IMR-90 (cell line): ENCODE measurements at regions not wholly inside any gene's neighbourhood (a gene's known extent, or its start where the extent isn't known, plus 50 kb on each side); places are given as distances from the start of the nearest gene placed in this dataset.

Experiments used
- ATAC-seq: fragments of 200-7000 bp; cut with Tn5 transposase; 2 replicates; pipeline ENCODE4 v1.9.1; 2020; ENCODE audit warnings: low read depth, mild to moderate bottlenecking, moderate library complexity
- BruUV-seq: library from RNA; stranded (reverse); fragments of 400-500 nt; replicated peaks from 2 replicates; lab custom pipeline; 2021; lab: Mats Ljungman, UMichigan
- CTCF ChIA-PET: fragments of 300-600 bp; formaldehyde crosslinking; extraction: SDS; loops from one replicate; lab custom pipeline; 2021; ENCODE audit warnings: antibody characterized with exemption; lab: Yijun Ruan, JAX
- POLR2A ChIA-PET: fragments of 300-600 bp; sonication (Branson Sonifier 250); formaldehyde crosslinking; loops from one replicate; lab custom pipeline; 2022; ENCODE audit warnings: antibody characterized with exemption; ENCODE audit not compliant: unreplicated experiment; lab: Charles Lee
- DNase-seq: peaks from one replicate; pipeline ENCODE4 v3.0.0; 2013
- H2AFZ ChIP-seq: replicated peaks from 2 replicates; pipeline ENCODE3; 2013; ENCODE audit warnings: low read length, mild to moderate bottlenecking; ENCODE audit not compliant: poor library complexity
- H2AK5ac ChIP-seq: 2 replicates; pipeline ENCODE4 v1.6.1; 2013; ENCODE audit warnings: low read depth, low read length, inconsistent platforms
- H2AK9ac ChIP-seq: replicated peaks from 2 replicates; pipeline ENCODE3; 2013; ENCODE audit warnings: mild to moderate bottlenecking, low read depth, low read length, moderate library complexity; ENCODE audit not compliant: poor library complexity
- H2BK120ac ChIP-seq: 2 replicates; pipeline ENCODE4 v1.6.1; 2013; ENCODE audit warnings: low read depth, low read length, inconsistent platforms
- H2BK15ac ChIP-seq: 3 replicates; pipeline ENCODE4 v1.6.1; 2013; ENCODE audit warnings: low read depth, low read length, inconsistent platforms
- H2BK20ac ChIP-seq: 2 replicates; pipeline ENCODE4 v1.6.1; 2013; ENCODE audit warnings: low read depth, mild to moderate bottlenecking, inconsistent platforms, low read length, moderate library complexity
- H2BK5ac ChIP-seq: 2 replicates; pipeline ENCODE4 v1.6.1; 2013; ENCODE audit warnings: mild to moderate bottlenecking, low read depth, low read length, inconsistent platforms; ENCODE audit not compliant: poor library complexity, severe bottlenecking
- H3K14ac ChIP-seq: replicated peaks from 2 replicates; pipeline ENCODE4 v1.6.1; 2013; ENCODE audit warnings: low read depth, low read length, inconsistent platforms
- H3K18ac ChIP-seq: 2 replicates; pipeline ENCODE4 v1.6.1; 2013; ENCODE audit warnings: low read depth, low read length, control low read depth
- H3K23ac ChIP-seq: 2 replicates; pipeline ENCODE4 v1.6.1; 2013; ENCODE audit warnings: low read depth, low read length, inconsistent platforms
- H3K27ac ChIP-seq: 2 replicates; pipeline ENCODE4 v1.5.1; 2013; ENCODE audit warnings: mild to moderate bottlenecking, control low read depth, low read length; ENCODE audit not compliant: insufficient read depth
- H3K27me3 ChIP-seq: 2 replicates; pipeline ENCODE4 v1.6.1; 2013; ENCODE audit warnings: low read length; ENCODE audit not compliant: control insufficient read depth, insufficient read depth
- H3K36me3 ChIP-seq: 2 replicates; pipeline ENCODE4 v1.6.1; 2013; ENCODE audit warnings: low read length, mixed read lengths; ENCODE audit not compliant: control insufficient read depth, insufficient read depth
- H3K4ac ChIP-seq: 2 replicates; pipeline ENCODE4 v1.6.1; 2013; ENCODE audit warnings: low read depth, low read length, inconsistent platforms
- H3K4me1 ChIP-seq: 2 replicates; pipeline ENCODE4 v1.6.1; 2013; ENCODE audit warnings: low read length, mixed read lengths; ENCODE audit not compliant: control insufficient read depth, insufficient read depth
- H3K4me2 ChIP-seq: 2 replicates; pipeline ENCODE4 v1.6.1; 2013; ENCODE audit warnings: low read depth, mild to moderate bottlenecking, control low read depth, low read length, moderate library complexity
- H3K4me3 ChIP-seq: 2 replicates; pipeline ENCODE4 v1.5.1; 2013; ENCODE audit warnings: low read depth, mild to moderate bottlenecking, control low read depth, low read length, moderate library complexity; ENCODE audit not compliant: insufficient read depth
- H3K56ac ChIP-seq: 2 replicates; pipeline ENCODE4 v1.6.1; 2013; ENCODE audit warnings: low read length, inconsistent platforms; ENCODE audit not compliant: insufficient read depth; ENCODE audit errors: extremely low read depth
- H3K79me1 ChIP-seq, 2 experiments: 2 replicates each; pipeline ENCODE4 v1.6.1; 2013; ENCODE audit warnings: low read length in 2 of 2, inconsistent platforms in 1 of 2, low read depth in 1 of 2
- H3K9ac ChIP-seq: 2 replicates; pipeline ENCODE4 v1.6.1; 2013; ENCODE audit warnings: low read depth, low read length, control low read depth
- H3K9me1 ChIP-seq: 2 replicates; pipeline ENCODE4 v1.6.1; 2013; ENCODE audit warnings: low read length, inconsistent platforms; ENCODE audit not compliant: insufficient read depth
- H3K9me3 ChIP-seq: 2 replicates; pipeline ENCODE4 v1.6.1; 2013; ENCODE audit warnings: low read length; ENCODE audit not compliant: control insufficient read depth, insufficient read depth
- H4K20me1 ChIP-seq: 2 replicates; pipeline ENCODE4 v1.6.1; 2013; ENCODE audit warnings: low read length, inconsistent platforms; ENCODE audit not compliant: insufficient read depth
- H4K5ac ChIP-seq: 2 replicates; pipeline ENCODE4 v1.6.1; 2013; ENCODE audit warnings: mild to moderate bottlenecking, low read depth, low read length, control low read depth
- H4K8ac ChIP-seq, 2 experiments: 2 replicates each; pipeline ENCODE4 v1.6.1; 2013; ENCODE audit warnings: low read depth in 2 of 2, low read length in 2 of 2, control low read depth in 1 of 2, inconsistent platforms in 1 of 2
- H4K91ac ChIP-seq: 2 replicates; pipeline ENCODE4 v1.6.1; 2013; ENCODE audit warnings: low read depth, low read length, inconsistent platforms; ENCODE audit not compliant: insufficient read depth
- BHLHE40 ChIP-seq: fragments of 150-350 bp; IDR thresholded peaks from 2 replicates; pipeline ENCODE4 v1.6.1; 2016; ENCODE audit warnings: mild to moderate bottlenecking, low read depth, low read length
- CEBPB ChIP-seq: IDR thresholded peaks from 2 replicates; pipeline ENCODE4 v1.6.1; 2012; ENCODE audit warnings: low read depth, low read length, improper control_type of control experiment
- CHD1 ChIP-seq: IDR thresholded peaks from 2 replicates; pipeline ENCODE4 v1.6.1; 2012; ENCODE audit warnings: low read depth, low read length, improper control_type of control experiment
- CTCF ChIP-seq: conservative IDR thresholded peaks from 2 replicates; pipeline ENCODE4 v1.5.1; 2012; ENCODE audit warnings: mild to moderate bottlenecking, low read depth, low read length, improper control_type of control experiment
- ELK1 ChIP-seq: fragments of 150-350 bp; IDR thresholded peaks from 2 replicates; pipeline ENCODE4 v1.6.1; 2016; ENCODE audit warnings: low read depth, mild to moderate bottlenecking, low read length, moderate library complexity, borderline replicate concordance
- FOS ChIP-seq: fragments of 150-350 bp; IDR thresholded peaks from 2 replicates; pipeline ENCODE4 v1.6.1; 2016; ENCODE audit warnings: low read depth, low read length
- MAFK ChIP-seq: IDR thresholded peaks from 2 replicates; pipeline ENCODE4 v1.6.1; 2012; ENCODE audit warnings: low read depth, low read length, improper control_type of control experiment
- MAZ ChIP-seq: IDR thresholded peaks from 2 replicates; pipeline ENCODE4 v1.6.1; 2012; ENCODE audit warnings: low read depth, mild to moderate bottlenecking, low read length, improper control_type of control experiment, moderate library complexity, borderline replicate concordance
- MXI1 ChIP-seq: IDR thresholded peaks from 2 replicates; pipeline ENCODE4 v1.6.1; 2012; ENCODE audit warnings: low read depth, mild to moderate bottlenecking, low read length, moderate library complexity, borderline replicate concordance
- NFE2L2 ChIP-seq: fragments of 150-350 bp; IDR thresholded peaks from 2 replicates; pipeline ENCODE4 v1.6.1; 2016; ENCODE audit warnings: low read depth, mild to moderate bottlenecking, low read length
- POLR2A ChIP-seq: IDR thresholded peaks from 2 replicates; pipeline ENCODE4 v1.6.1; 2012; ENCODE audit warnings: mild to moderate bottlenecking, low read depth, low read length
- RAD21 ChIP-seq: IDR thresholded peaks from 2 replicates; pipeline ENCODE4 v1.6.1; 2012; ENCODE audit warnings: low read length, improper control_type of control experiment
- RCOR1 ChIP-seq: IDR thresholded peaks from 2 replicates; pipeline ENCODE4 v1.6.1; 2012; ENCODE audit warnings: mild to moderate bottlenecking, low read length, improper control_type of control experiment; ENCODE audit not compliant: insufficient replicate concordance
- RFX5 ChIP-seq: IDR thresholded peaks from 2 replicates; pipeline ENCODE4 v1.8.0; 2012; ENCODE audit warnings: low read depth, mild to moderate bottlenecking, low read length, moderate library complexity
- SMC3 ChIP-seq: fragments of 150-350 bp; IDR thresholded peaks from 2 replicates; pipeline ENCODE4 v1.6.1; 2016; ENCODE audit warnings: low read depth, mild to moderate bottlenecking, antibody characterized with exemption, low read length, moderate library complexity
- USF2 ChIP-seq: fragments of 150-350 bp; IDR thresholded peaks from 2 replicates; pipeline ENCODE4 v1.6.1; 2017; ENCODE audit warnings: mild to moderate bottlenecking, antibody characterized with exemption, low read length, low read depth
- WGBS, 2 experiments: methylation state at CpG; one replicate each; pipeline versions ENCODE4 v1.1.5 to v1.1.7; 2013; ENCODE audit warnings: missing lambda C conversion rate in 2 of 2; ENCODE audit not compliant: insufficient read length in 1 of 2; ENCODE audit errors: extremely low coverage in 2 of 2; 5-methylcytosine and 5-hydroxymethylcytosine counted together
- dilution Hi-C: fragments of 300-500 bp; cut with HindIII; formaldehyde crosslinking; loops from one replicate; pipeline ENCODE4 v1.14.3; 2018; ENCODE audit warnings: low sequenced_read_pairs; ENCODE audit not compliant: unreplicated experiment
- in situ Hi-C: fragments of 300-500 bp; cut with MboI; formaldehyde crosslinking; loops from 3 replicates; pipeline ENCODE4 v1.14.3; 2019; ENCODE audit warnings: low sequenced_read_pairs, inconsistent platforms, mixed read lengths
- intact Hi-C: fragments of 100-400 bp; cut with micrococcal nuclease; formaldehyde crosslinking; loops from 2 replicates; pipeline ENCODE4 v1.10.0; 2022

DNA sequence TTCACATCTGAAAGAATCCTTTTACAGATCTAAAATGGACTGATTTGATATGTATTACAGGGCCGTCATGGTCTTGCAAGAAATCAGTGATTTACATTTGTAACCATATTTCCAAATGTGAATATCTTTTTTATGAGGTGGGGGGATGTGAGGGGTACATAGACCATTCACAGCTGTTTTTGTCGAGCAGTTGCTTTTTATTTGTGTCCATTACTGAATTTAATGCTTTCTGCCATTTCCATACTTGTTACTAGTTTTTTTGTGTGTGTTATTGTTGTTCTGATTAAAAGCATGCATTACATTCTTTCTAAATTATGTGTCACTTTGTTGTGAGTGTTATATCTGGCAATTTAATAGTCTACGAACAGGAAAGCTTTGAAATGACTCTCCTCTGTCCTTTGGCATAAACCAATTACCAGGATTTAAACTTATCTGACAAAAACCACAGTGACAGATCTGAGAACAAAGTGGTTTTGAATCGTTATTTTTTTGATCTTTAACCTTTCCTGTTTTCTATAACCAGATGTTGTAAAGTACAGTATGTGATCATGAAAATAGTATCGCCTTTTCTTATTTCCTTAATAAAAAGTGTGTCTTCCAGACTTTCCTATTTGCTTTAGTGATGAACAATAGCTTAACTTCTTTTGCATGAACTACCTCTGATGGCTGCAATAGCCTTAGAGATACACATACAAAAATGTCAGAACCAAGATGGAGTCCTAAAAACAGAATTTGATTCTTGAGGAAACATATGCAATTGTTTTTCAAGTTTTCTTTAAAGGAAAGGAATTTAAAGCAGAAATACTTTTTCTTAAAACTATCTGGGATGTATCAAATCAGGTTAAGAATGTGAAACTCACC is 354.2 kb upstream of the ACVR2A start:
- no peak overlapping the region for H3K4me2 ChIP-seq

More for the DNA sequence above, 354.2 kb upstream of the ACVR2A start:
- H3K4me1 ChIP-seq: no peaks in the 10 kb centered on the region
- DNase-seq (no peak), ATAC-seq (no peak)
- H2AK5ac ChIP-seq: no peak overlapping the region
- no peak overlapping the region for H3K56ac ChIP-seq
- no peaks in the 10 kb centered on the region for H3K9me1 ChIP-seq
- intact Hi-C loops: no loop called here
- no peak overlapping the region for H2BK20ac ChIP-seq
- no peak overlapping the region for H2BK5ac ChIP-seq
- no peak overlapping the region for H4K8ac ChIP-seq
- dilution Hi-C loops: no loop called here
- H2BK120ac ChIP-seq: no peak overlapping the region
- no peak overlapping the region for H2AFZ ChIP-seq
- no peak overlapping the region for H3K14ac ChIP-seq
- no peak overlapping the region for H3K4me3 ChIP-seq
- H2BK15ac ChIP-seq: no peak overlapping the region
- no peak overlapping the region for H3K9ac ChIP-seq
- no peaks in the 10 kb centered on the region for H4K20me1 ChIP-seq
- TF ChIP-seq MAZ: no peak
- TF ChIP-seq FOS: no peak
- TF ChIP-seq SMC3: no peak
- no peak for TF ChIP-seq MAFK
- no peak for TF ChIP-seq NFE2L2
- TF ChIP-seq CEBPB: no peak
- TF ChIP-seq USF2: no peak
- TF ChIP-seq RAD21: no peak
- TF ChIP-seq RFX5: no peak
- TF ChIP-seq CTCF: no peak
- TF ChIP-seq POLR2A: no peak
- no peak for TF ChIP-seq MXI1
- TF ChIP-seq ELK1: no peak
- no peak for TF ChIP-seq RCOR1
- TF ChIP-seq CHD1: no peak
- TF ChIP-seq BHLHE40: no peak
- CTCF ChIA-PET: no interaction called here
- POLR2A ChIA-PET: no interaction called here
- H2AK9ac ChIP-seq: no peak overlapping the region
- H3K27me3 ChIP-seq: no peaks in the 10 kb centered on the region
- BruUV-seq: no TSS peak
- no peak overlapping the region for H4K5ac ChIP-seq
- no peak overlapping the region for H3K23ac ChIP-seq
- in situ Hi-C loops: no loop called here
- H3K4ac ChIP-seq: no peak overlapping the region
- H4K91ac ChIP-seq: no peak overlapping the region
- H3K79me1 ChIP-seq: no peaks in the 10 kb centered on the region
- no peak overlapping the region for H3K18ac ChIP-seq
- WGBS, 2 experiments: no CpG with 5 or more reads among the region's 5 CpGs
- no peak overlapping the region for H3K27ac ChIP-seq
- no peaks in the 10 kb centered on the region for H3K9me3 ChIP-seq
- H3K36me3 ChIP-seq: no peaks in the 10 kb centered on the region
